B cell (primary cell): ENCODE measurements at regions not wholly inside any gene's neighbourhood (a gene's known extent, or its start where the extent isn't known, plus 50 kb on each side); places are given as distances from the start of the nearest gene placed in this dataset.

ENCODE experiments used
- CTCF ChIP-seq: fragments of 200-600 bp; IDR thresholded peaks from one replicate; pipeline ENCODE4 v1.8.0; 2022; ENCODE audit warnings: antibody characterized with exemption, mild to moderate bottlenecking
- EZH2 ChIP-seq: IDR thresholded peaks from 2 replicates; pipeline ENCODE4 v1.6.1; 2012; ENCODE audit warnings: borderline replicate concordance, low read depth, mild to moderate bottlenecking, moderate library complexity, low read length; ENCODE audit not compliant: insufficient read depth, poor library complexity, severe bottlenecking

- TF ChIP-seq EZH2 = no peak
- TF ChIP-seq CTCF = no peak
Measured at GRCh38 chr20:10992731-10993130, 318.9 kb upstream of the JAG1 start.
